ENCODE measurements at regions not wholly inside any gene's neighbourhood (a gene's known extent, or its start where the extent isn't known, plus 50 kb on each side); places are given as distances from the start of the nearest gene placed in this dataset.

DNA sequence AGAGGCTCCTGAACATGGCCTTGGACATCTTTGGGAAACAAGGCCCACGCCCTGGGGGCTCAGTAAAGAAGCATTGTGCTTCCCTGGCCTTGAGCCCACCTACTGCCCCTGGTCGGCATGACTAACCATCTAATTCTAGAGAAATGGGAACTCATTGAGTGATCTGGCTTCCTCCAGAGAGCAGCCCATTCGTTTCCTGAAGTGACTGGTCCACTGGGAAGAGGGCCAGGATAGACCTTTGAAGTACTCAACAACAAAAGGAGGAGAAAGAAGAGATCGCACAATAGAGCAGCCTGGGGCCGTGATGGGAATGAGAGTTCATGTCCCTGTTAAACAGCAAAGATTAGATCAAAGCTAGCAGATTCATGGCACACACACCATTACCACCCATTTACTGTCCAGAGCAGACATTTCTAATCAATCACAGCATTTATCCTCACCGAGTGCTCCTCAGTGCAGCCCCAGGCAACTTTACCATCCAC lies 514.4 kb upstream of the PROK2 start:
- H3K27me3 ChIP-seq: no peaks in the 10 kb centered on the region
- DNase-seq (no peak), ATAC-seq (no peak)
- H3K27ac ChIP-seq: no peak overlapping the region
- no peaks in the 10 kb centered on the region for H3K36me3 ChIP-seq
- H3K4me3 ChIP-seq: no peak overlapping the region
- H3K9me3 ChIP-seq: no peaks in the 10 kb centered on the region
- intact Hi-C loops (cut with DNase I; ENCODE audit: low total_unique reads) (no loop called here), in situ Hi-C loops (cut with MboI; ENCODE audit: low sequenced_read_pairs in 4 of 4) (no loop called here)
- TF ChIP-seq POLR2A (IDR thresholded peaks at IDR 0.05): no peak
- TF ChIP-seq, protein P1, sequence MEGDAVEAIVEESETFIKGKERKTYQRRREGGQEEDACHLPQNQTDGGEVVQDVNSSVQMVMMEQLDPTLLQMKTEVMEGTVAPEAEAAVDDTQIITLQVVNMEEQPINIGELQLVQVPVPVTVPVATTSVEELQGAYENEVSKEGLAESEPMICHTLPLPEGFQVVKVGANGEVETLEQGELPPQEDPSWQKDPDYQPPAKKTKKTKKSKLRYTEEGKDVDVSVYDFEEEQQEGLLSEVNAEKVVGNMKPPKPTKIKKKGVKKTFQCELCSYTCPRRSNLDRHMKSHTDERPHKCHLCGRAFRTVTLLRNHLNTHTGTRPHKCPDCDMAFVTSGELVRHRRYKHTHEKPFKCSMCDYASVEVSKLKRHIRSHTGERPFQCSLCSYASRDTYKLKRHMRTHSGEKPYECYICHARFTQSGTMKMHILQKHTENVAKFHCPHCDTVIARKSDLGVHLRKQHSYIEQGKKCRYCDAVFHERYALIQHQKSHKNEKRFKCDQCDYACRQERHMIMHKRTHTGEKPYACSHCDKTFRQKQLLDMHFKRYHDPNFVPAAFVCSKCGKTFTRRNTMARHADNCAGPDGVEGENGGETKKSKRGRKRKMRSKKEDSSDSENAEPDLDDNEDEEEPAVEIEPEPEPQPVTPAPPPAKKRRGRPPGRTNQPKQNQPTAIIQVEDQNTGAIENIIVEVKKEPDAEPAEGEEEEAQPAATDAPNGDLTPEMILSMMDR (IDR thresholded peaks at IDR 0.05 in 4 of 5, conservative IDR thresholded peaks at IDR 0.05 in 1 of 5): no peak
- peaks cover 0 to 6% of the 10 kb centered on the region in 2 donors for H3K4me1 ChIP-seq

DNA sequence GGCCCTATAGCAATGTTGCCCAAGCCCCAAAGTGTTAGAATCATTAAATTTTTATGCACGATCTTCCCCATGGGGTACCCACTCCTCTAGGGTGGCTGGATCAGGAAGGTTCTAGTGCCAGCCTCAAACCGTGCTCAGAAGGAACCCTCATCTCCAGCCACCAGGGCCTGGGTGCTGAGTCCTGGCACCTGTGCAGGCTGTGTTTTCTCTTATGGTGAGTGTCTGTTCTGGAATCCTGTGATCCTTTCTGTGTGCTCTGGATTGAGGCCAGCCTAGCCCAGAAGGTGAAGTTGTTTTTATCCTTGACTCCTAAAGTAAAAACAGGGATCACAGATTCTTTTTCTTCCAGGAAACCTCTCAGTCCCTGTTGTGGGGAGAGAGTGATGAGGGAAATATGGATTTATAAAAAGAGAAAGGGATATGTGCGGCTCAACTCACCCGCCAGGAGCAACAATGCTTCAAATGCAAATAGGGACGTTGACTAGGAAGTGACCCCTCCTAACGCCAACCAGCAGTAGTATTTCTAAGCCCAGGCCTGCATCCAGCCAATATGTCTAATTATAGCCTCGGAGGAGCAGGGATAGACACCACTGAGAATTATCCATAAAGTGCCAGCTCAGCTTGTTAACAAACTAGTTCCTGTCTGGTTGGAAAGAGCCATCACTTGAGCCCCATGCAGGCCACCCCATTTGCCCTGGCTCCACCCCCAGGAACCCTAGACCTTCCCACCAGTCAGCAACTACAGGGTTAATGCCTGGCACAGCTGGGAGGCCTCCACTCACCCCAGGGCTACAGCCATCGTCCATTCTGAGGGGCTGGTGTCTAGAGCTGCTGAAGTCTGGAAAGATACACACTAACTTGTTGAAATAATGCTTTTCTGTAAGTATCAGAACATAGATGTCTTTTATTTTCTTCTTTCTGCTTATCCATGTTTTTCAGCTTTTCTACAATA lies 513.5 kb upstream of the PROK2 start:
- no peak for TF ChIP-seq POLR2A (IDR thresholded peaks at IDR 0.05)
- TF ChIP-seq, protein P1 (IDR thresholded peaks at IDR 0.05 in 4 of 5, conservative IDR thresholded peaks at IDR 0.05 in 1 of 5): no peak
- DNase-seq (no peak), ATAC-seq (no peak)
- in situ Hi-C loops (cut with MboI; ENCODE audit: low sequenced_read_pairs in 4 of 4): no loop called here
- Histone ChIP-seq H3K9me3 (no peaks in the 10 kb centered on the region), H3K27me3 (no peaks in the 10 kb centered on the region), H3K4me1 (peaks cover 0 to 6% of the 10 kb centered on the region in 2 donors), H3K27ac (no peak overlapping the region), H3K36me3 (no peaks in the 10 kb centered on the region), H3K4me3 (no peak overlapping the region)
- intact Hi-C loops (cut with DNase I; ENCODE audit: low total_unique reads): no loop called here

DNA sequence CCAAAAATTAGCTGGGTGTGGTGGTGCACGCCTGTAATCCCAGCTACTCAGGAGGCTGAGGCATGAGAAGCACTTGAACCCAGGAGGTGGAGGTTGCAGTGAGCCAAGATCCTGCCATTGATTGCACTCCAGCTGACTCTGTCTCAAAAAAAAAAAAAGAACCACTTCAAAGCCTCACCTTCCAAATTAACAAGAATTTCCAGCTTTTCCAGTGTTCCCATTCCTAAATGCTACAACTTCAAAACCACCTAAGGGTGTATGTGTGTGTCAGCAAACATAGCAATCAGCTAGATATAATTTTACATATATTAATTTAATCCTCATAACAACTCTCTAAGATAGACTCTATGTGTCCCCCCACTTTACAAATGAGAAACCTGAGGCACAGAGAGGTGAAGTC lies 512.5 kb upstream of the PROK2 start:
- intact Hi-C loops (cut with DNase I; ENCODE audit: low total_unique reads): no loop called here
- Histone ChIP-seq H3K4me3 (no peak overlapping the region), H3K9me3 (no peaks in the 10 kb centered on the region), H3K27ac (no peak overlapping the region), H3K27me3 (no peaks in the 10 kb centered on the region), H3K36me3 (no peaks in the 10 kb centered on the region), H3K4me1 (peaks cover 0 to 6% of the 10 kb centered on the region in 2 donors)
- TF ChIP-seq, protein P1 (IDR thresholded peaks at IDR 0.05 in 4 of 5, conservative IDR thresholded peaks at IDR 0.05 in 1 of 5): no peak
- no peak for TF ChIP-seq POLR2A (IDR thresholded peaks at IDR 0.05)
- no peak for ATAC-seq
- no peak for DNase-seq
- in situ Hi-C loops (cut with MboI; ENCODE audit: low sequenced_read_pairs in 4 of 4): no loop called here

DNA sequence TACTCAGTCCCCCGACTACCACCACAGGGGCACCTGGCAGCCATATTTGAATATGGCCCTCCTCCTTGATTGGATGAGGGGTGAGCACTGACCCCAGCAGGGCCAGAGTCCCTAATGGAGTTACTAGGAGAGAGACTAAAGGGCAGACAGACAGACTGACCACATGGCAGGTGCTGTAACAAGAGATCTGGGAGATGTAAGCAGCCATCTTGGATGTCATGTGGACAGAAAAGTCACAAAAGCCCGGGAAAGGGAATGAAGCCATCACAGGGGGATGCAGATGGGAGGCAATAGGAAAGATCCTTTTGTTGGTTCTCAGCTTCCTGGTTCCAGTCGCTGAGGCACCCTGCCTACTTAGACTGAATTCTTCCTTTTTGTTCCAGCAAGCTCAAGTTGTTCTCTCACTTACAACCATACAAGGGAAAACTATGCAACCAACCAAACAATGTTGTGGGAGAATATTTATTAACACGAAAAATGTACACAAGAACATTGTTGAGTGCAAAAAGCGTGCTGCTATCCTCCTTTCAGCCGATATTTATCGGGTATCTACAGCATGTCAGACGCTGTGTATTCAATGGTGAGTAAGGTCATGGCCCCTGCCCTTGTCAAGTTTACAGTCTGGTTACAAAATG lies 511.6 kb upstream of the PROK2 start:
- Histone ChIP-seq H3K4me3 (no peak overlapping the region), H3K36me3 (no peaks in the 10 kb centered on the region), H3K27me3 (no peaks in the 10 kb centered on the region), H3K9me3 (no peaks in the 10 kb centered on the region), H3K4me1 (peaks cover 0 to 6% of the 10 kb centered on the region in 2 donors), H3K27ac (no peak overlapping the region)
- TF ChIP-seq POLR2A (IDR thresholded peaks at IDR 0.05): no peak
- DNase-seq (no peak), ATAC-seq (no peak)
- in situ Hi-C loops (cut with MboI; ENCODE audit: low sequenced_read_pairs in 4 of 4): no loop called here
- intact Hi-C loops (cut with DNase I; ENCODE audit: low total_unique reads): no loop called here

DNA sequence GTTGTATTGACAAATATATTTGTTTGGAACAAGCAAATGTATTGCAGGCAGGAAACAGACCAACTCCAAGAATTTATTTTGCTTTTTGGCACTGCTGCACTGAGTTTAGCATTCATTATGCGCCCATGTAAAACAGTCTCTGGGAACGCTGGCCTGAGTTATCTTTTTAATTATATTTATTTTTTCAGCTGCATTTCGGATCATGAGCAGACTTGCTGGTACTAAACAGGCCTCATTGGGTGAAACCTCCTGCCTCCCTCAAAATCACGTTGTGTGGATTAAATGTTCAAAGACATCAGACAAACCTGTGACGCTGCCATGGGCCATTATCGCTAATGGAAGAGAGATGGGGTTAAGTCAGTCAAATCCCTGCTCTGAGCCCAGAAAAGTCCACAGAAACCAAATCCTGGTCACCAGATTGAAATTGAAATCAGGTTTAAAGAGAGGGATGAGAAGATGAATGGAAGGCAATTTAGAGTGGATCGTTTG lies 511.1 kb upstream of the PROK2 start:
- DNase-seq (no peak), ATAC-seq (no peak)
- TF ChIP-seq, protein P1 (IDR thresholded peaks at IDR 0.05 in 4 of 5, conservative IDR thresholded peaks at IDR 0.05 in 1 of 5): no peak
- no peak for TF ChIP-seq POLR2A (IDR thresholded peaks at IDR 0.05)
- intact Hi-C loops (cut with DNase I; ENCODE audit: low total_unique reads) (no loop called here), in situ Hi-C loops (cut with MboI; ENCODE audit: low sequenced_read_pairs in 4 of 4) (no loop called here)
- Histone ChIP-seq H3K4me1 (peaks cover 0 to 6% of the 10 kb centered on the region in 2 donors), H3K27me3 (peaks cover 0 to 5% (median 1%) of the 10 kb centered on the region in 3 donors), H3K4me3 (no peak overlapping the region), H3K36me3 (no peaks in the 10 kb centered on the region), H3K27ac (no peak overlapping the region), H3K9me3 (no peaks in the 10 kb centered on the region)

Measured in gastrocnemius medialis (tissue), 4 donors.